CD1c-positive myeloid dendritic cell (primary cell): ENCODE measurements at regions not wholly inside any gene's neighbourhood (a gene's known extent, or its start where the extent isn't known, plus 50 kb on each side); places are given as distances from the start of the nearest gene placed in this dataset.
"Not testable (repeated sequence)": the region's sequence is repeated elsewhere in the genome, so short reads cannot be mapped to it uniquely, and the experiment has no call there.

Experiments
- DNase-seq: peaks from one replicate; pipeline ENCODE4 v3.0.0-alpha.2; 2016; ENCODE audit errors: extremely low spot score

- no peak for DNase-seq
These were observed 298.5 kb upstream of the KDM5D start for GRCh38 chrY:20042993-20043392.

- DNase-seq, result no peak
These were observed 281.1 kb upstream of the KDM5D start for GRCh38 chrY:20025676-20026075.

- not testable (repeated sequence) for DNase-seq
These were observed 248.9 kb upstream of the KDM5D start for GRCh38 chrY:19993410-19993809.

GRCh38 chrY:19973012-19973411 lies 228.5 kb upstream of the KDM5D start:
- DNase-seq, result no peak

GRCh38 chrY:19947702-19948101 lies 203.2 kb upstream of the KDM5D start:
- DNase-seq, result no peak

GRCh38 chrY:19899011-19899410 lies 154.5 kb upstream of the KDM5D start:
- DNase-seq, result no peak

GRCh38 chrY:19892076-19892964 lies 147.8 kb upstream of the KDM5D start:
- no peak for DNase-seq

- no peak for DNase-seq
These were observed 137.6 kb upstream of the KDM5D start for GRCh38 chrY:19882145-19882544.

- DNase-seq, result peak; percentile 1
These were observed 125.2 kb upstream of the KDM5D start for GRCh38 chrY:19869715-19870114.

- DNase-seq, result peak; percentile 10
These were observed 124.8 kb upstream of the KDM5D start for GRCh38 chrY:19869281-19869680.

- DNase-seq, result no peak
These were observed 124.1 kb upstream of the KDM5D start for GRCh38 chrY:19868647-19869046.

GRCh38 chrY:19856474-19857135 lies 112.1 kb upstream of the KDM5D start:
- no peak for DNase-seq

GRCh38 chrY:19842972-19843371 lies 98.4 kb upstream of the KDM5D start:
- DNase-seq, result no peak

GRCh38 chrY:19824136-19824535 lies 79.6 kb upstream of the KDM5D start:
- DNase-seq, result peak; percentile 41

GRCh38 chrY:19818546-19818945 lies 74.0 kb upstream of the KDM5D start:
- DNase-seq, result no peak

- DNase-seq, result no peak
These were observed 72.4 kb upstream of the KDM5D start for GRCh38 chrY:19816920-19817319.

GRCh38 chrY:19816053-19816823 lies 71.7 kb upstream of the KDM5D start:
- DNase-seq, result no peak
